ENCODE measurements at regions not wholly inside any gene's neighbourhood (a gene's known extent, or its start where the extent isn't known, plus 50 kb on each side); places are given as distances from the start of the nearest gene placed in this dataset.

DNA sequence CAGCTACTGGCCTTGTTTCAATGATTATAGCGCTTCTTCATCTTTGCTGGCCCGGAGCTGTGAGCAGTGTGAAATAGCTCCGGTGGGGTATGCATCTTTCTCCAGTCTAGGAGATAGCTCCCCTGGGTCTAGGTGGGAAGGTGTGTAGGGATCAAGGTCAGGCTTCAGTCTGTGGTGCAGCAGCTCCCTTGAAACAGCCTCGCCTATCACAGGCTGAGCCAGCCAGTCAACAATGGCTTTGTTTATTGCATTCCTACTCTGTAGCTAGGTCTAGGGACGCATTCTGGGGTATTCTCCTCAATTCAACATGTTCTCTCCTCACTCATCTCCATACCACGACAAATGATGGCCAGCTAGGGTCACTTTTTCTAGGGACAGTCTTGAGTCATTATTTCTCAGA lies 646.8 kb upstream of the IGFBP3 start:
- FAIRE-seq (no peak), DNase-seq (ENCODE audit: insufficient read length, low spot score) (no peak)
- TF ChIP-seq, protein P1, sequence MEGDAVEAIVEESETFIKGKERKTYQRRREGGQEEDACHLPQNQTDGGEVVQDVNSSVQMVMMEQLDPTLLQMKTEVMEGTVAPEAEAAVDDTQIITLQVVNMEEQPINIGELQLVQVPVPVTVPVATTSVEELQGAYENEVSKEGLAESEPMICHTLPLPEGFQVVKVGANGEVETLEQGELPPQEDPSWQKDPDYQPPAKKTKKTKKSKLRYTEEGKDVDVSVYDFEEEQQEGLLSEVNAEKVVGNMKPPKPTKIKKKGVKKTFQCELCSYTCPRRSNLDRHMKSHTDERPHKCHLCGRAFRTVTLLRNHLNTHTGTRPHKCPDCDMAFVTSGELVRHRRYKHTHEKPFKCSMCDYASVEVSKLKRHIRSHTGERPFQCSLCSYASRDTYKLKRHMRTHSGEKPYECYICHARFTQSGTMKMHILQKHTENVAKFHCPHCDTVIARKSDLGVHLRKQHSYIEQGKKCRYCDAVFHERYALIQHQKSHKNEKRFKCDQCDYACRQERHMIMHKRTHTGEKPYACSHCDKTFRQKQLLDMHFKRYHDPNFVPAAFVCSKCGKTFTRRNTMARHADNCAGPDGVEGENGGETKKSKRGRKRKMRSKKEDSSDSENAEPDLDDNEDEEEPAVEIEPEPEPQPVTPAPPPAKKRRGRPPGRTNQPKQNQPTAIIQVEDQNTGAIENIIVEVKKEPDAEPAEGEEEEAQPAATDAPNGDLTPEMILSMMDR (IDR thresholded peaks at IDR 0.05; ENCODE audit: insufficient read depth, missing control alignments), result no peak

DNA sequence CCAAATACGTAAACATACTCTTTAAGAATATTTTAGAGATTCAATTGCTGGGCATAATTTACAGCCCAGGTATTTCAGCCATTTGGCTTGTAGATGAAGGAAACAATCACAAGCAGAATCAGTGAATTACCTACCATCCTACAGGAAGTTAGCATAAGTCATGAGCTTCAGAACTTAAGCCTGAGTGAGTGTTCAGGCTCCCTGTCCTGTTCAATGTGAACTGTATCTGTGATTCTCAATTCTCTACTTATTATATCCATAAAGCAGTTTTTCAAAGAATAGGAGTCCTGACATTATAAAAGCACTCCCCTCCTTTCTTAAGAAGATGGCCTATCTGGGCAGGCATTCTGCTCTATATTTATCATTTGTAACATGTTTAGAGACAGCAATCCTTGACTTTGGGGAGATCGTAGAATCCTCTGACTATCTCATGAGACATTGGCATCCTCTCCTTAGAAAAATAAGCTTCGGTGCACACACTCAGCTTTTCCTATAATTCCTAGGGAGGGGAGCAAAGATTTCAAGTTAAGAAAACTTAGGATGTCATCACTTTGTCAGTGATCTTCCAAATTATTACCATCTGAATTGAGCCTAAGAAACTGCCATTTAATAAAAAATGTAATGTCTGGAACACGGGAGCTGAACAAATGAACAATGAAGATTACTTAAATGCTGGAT lies 645.2 kb upstream of the IGFBP3 start:
- DNase-seq (ENCODE audit: insufficient read length, low spot score) (no peak), FAIRE-seq (no peak)
- TF ChIP-seq, protein P1 (IDR thresholded peaks at IDR 0.05; ENCODE audit: insufficient read depth, missing control alignments), result no peak

DNA sequence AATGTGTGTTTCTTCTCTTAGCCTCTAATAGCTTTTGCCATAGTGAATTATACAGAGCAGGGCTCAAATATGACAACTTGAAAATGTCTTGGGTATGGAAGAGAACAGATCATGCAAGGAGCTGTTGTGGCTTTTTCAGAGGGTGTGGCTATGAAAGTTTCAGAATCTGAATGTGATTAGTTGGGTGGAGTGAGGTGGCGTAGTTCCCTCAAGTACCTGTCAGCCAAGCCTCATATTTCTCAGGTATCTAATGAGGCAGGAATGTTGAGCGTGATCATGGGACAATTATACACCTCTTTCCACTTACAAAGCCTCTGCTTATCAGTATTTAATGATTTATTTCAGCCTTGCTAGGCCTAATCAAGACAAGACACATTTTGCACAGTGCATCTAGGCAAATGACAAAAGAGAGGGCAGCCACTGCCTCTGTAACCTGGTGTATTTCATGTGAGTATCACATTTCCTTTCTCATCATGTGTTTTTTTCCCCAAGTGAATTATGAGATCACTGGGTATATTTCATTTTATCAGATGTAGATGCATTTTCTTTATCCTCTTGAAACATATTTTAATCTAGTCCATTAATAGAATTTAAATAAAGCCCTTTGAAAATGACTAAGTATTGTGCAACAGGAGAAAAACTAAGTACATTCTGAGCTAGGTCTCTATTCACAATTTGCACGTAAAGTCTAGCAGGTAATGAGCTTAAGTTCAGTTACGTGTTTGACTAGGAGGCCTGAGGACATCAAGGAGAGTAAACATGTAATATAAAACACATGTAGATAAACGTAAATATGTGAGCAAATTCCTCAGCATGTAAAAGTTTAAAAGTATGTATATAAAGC lies 644.4 kb upstream of the IGFBP3 start:
- TF ChIP-seq, protein P1 (IDR thresholded peaks at IDR 0.05; ENCODE audit: insufficient read depth, missing control alignments), result no peak
- no peak for DNase-seq (ENCODE audit: insufficient read length, low spot score)
- FAIRE-seq, result no peak

DNA sequence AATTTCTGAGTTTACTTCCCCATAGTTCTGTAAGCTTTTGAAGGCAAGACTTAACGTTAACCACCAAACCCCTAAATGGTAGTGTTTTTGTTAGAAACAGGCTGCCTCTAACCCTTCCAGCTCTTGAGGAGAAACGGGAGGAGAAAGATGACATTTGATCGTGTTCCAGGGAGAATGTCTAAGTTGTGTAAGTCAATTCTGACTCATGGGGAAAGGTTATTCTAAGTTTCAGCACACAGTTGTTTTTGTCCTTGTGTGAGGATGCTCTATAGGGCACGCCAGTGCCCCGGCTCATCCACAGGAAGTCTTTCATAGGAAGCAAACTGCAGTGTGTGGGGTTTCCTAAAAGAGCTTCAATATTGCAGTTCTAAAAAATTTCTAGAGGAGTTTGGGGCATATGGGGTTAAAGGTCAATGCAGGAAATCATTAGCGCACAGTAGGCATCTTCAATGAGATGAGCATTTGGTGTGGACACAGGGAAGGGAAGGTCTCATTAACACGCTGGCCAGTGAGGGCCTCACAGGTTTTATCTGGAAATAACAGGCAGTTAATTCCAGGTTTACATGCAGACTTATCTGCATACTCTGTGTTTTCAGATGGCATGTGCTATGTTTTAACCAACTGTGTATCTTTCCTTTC lies 638.2 kb upstream of the IGFBP3 start:
- FAIRE-seq (no peak), DNase-seq (ENCODE audit: insufficient read length, low spot score) (no peak)

DNA sequence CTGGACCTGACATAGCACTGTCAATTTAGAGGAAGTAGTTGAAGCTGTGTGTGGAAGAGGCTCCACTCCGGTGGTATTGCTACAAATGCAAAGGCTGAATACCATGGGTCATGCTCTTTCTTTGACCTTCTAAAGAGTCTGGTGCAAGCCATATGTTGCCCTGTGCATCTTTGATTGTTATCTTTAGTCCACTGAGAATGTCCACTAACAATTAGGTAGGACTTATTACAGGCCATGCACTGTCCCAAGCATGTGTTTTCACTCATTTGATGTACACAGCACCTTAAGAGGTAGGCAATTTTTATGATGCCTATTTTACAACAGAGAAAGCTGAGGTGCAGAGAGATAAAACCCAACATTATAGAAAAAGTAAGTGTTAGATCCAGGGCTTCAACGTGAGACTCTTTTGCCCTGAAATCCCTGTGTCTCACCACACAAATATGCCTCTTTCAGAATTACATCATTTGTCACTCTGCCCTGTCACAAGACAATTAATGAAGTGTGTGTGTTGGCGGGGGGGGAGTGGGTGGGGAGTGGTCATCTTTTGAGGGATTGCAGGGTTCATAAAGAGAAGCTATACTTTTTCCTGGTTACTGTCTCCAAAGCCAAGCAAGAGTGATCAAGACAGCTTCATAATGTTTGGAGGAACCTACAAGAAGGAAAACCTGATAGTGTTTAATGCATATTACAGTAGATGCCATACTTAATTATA lies 637.6 kb upstream of the IGFBP3 start:
- TF ChIP-seq, protein P1 (IDR thresholded peaks at IDR 0.05; ENCODE audit: insufficient read depth, missing control alignments), result no peak
- DNase-seq (ENCODE audit: insufficient read length, low spot score) (no peak), FAIRE-seq (no peak)

More for the DNA sequence above, 638.2 kb upstream of the IGFBP3 start:
- TF ChIP-seq, protein P1 (IDR thresholded peaks at IDR 0.05; ENCODE audit: insufficient read depth, missing control alignments), result no peak

DNA sequence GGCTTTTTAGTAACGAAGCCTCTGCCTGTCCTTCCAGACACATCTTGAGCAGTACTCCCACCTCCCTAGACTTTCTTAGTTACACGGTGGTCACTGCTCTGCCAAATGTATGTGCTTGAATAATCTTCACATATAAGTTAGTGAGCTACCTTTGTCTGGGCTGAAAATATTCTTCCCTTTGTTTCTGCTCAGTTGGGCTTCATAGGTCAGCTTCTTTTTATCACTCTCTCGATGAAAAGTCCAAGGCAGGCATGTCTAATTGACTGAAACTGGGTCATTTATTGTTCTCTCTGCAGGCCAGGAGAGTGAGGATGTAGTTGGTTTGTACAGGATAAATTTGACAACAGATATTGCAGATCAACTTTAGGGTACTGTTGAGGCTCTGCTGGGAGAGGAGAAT lies 636.7 kb upstream of the IGFBP3 start:
- no peak for FAIRE-seq
- TF ChIP-seq, protein P1 (IDR thresholded peaks at IDR 0.05; ENCODE audit: insufficient read depth, missing control alignments), result no peak
- DNase-seq (ENCODE audit: insufficient read length, low spot score), result no peak
